ENCODE measurements at regions not wholly inside any gene's neighbourhood (a gene's known extent, or its start where the extent isn't known, plus 50 kb on each side); places are given as distances from the start of the nearest gene placed in this dataset.

GRCh38 chr10:4671451-4672145 is 154.4 kb upstream of the AKR1E2 start:
- Histone ChIP-seq H3K4me2 (no peak overlapping the region), H3K79me2 (no peaks in the 10 kb centered on the region), H3K9me3 (ENCODE audit: low read depth) (no peaks in the 10 kb centered on the region), H4K20me1 (ENCODE audit: insufficient read depth, poor library complexity, severe bottlenecking) (no peaks in the 10 kb centered on the region), H3K4me3 (no peak overlapping the region), H3K27ac (peak overlapping the region; percentile 20), H3K36me3 (replicated peaks; ENCODE audit: insufficient read depth, low read depth) (no peaks in the 10 kb centered on the region), H3K9me2 (replicated peaks; ENCODE audit: insufficient read depth) (no peaks in the 10 kb centered on the region), H2AFZ (no peak overlapping the region), H3K27me3 (no peaks in the 10 kb centered on the region), H3K4me1 (ENCODE audit: insufficient read depth) (no peaks in the 10 kb centered on the region)
- no peak for DNase-seq (ENCODE audit: low spot score)
- WGBS (ENCODE audit: low lambda C conversion rate, missing lambda C conversion rate), result 69% methylated on average over 9 of the region's 9 CpGs
- no peak for TF ChIP-seq EZH2phosphoT487 (IDR thresholded peaks at IDR 0.05; ENCODE audit: low read depth, severe bottlenecking, unreplicated experiment)
- no peak for TF ChIP-seq EZH2 (IDR thresholded peaks at IDR 0.05; ENCODE audit: borderline replicate concordance)
- TF ChIP-seq CTCF (IDR thresholded peaks at IDR 0.05; ENCODE audit: poor library complexity), result no peak

GRCh38 chr10:4670737-4671136 is 155.3 kb upstream of the AKR1E2 start:
- Histone ChIP-seq H3K4me1 (ENCODE audit: insufficient read depth) (no peaks in the 10 kb centered on the region), H3K27me3 (no peaks in the 10 kb centered on the region), H3K4me2 (no peak overlapping the region), H4K20me1 (ENCODE audit: insufficient read depth, poor library complexity, severe bottlenecking) (no peaks in the 10 kb centered on the region), H3K36me3 (replicated peaks; ENCODE audit: insufficient read depth, low read depth) (no peaks in the 10 kb centered on the region), H3K4me3 (no peak overlapping the region), H3K79me2 (no peaks in the 10 kb centered on the region), H3K27ac (peak overlapping the region; percentile 20), H3K9me2 (replicated peaks; ENCODE audit: insufficient read depth) (no peaks in the 10 kb centered on the region), H2AFZ (no peak overlapping the region), H3K9me3 (ENCODE audit: low read depth) (no peaks in the 10 kb centered on the region)
- no peak for DNase-seq (ENCODE audit: low spot score)
- no peak for TF ChIP-seq EZH2phosphoT487 (IDR thresholded peaks at IDR 0.05; ENCODE audit: low read depth, severe bottlenecking, unreplicated experiment)
- TF ChIP-seq EZH2 (IDR thresholded peaks at IDR 0.05; ENCODE audit: borderline replicate concordance), result no peak
- TF ChIP-seq CTCF (IDR thresholded peaks at IDR 0.05; ENCODE audit: poor library complexity), result no peak

- no peaks in the 10 kb centered on the region for H3K27me3 ChIP-seq
- WGBS (ENCODE audit: low lambda C conversion rate, missing lambda C conversion rate), result 90% methylated on average over 2 of the region's 2 CpGs
Observed at GRCh38 chr10:4669585-4669984, 156.4 kb upstream of the AKR1E2 start.

More at GRCh38 chr10:4669585-4669984, 156.4 kb upstream of the AKR1E2 start:
- Histone ChIP-seq H3K79me2 (no peaks in the 10 kb centered on the region), H3K9me3 (ENCODE audit: low read depth) (no peaks in the 10 kb centered on the region), H3K27ac (no peak overlapping the region), H3K36me3 (replicated peaks; ENCODE audit: insufficient read depth, low read depth) (no peaks in the 10 kb centered on the region), H3K4me2 (no peak overlapping the region), H3K4me1 (ENCODE audit: insufficient read depth) (peaks cover 2% of the 10 kb centered on the region), H2AFZ (no peak overlapping the region), H3K9me2 (replicated peaks; ENCODE audit: insufficient read depth) (no peaks in the 10 kb centered on the region), H4K20me1 (ENCODE audit: insufficient read depth, poor library complexity, severe bottlenecking) (no peaks in the 10 kb centered on the region), H3K4me3 (no peak overlapping the region)
- no peak for DNase-seq (ENCODE audit: low spot score)
- TF ChIP-seq CTCF (IDR thresholded peaks at IDR 0.05; ENCODE audit: poor library complexity), result no peak
- no peak for TF ChIP-seq EZH2 (IDR thresholded peaks at IDR 0.05; ENCODE audit: borderline replicate concordance)
- TF ChIP-seq EZH2phosphoT487 (IDR thresholded peaks at IDR 0.05; ENCODE audit: low read depth, severe bottlenecking, unreplicated experiment), result no peak
